Caco-2 (cell line): ENCODE measurements at regions not wholly inside any gene's neighbourhood (a gene's known extent, or its start where the extent isn't known, plus 50 kb on each side); places are given as distances from the start of the nearest gene placed in this dataset.
"Not testable (repeated sequence)": the region's sequence is repeated elsewhere in the genome, so short reads cannot be mapped to it uniquely, and the experiment has no call there.

Experiments
- BruUV-seq: library from RNA; stranded (reverse); fragments of 400-500 nt; replicated peaks from 2 replicates; lab custom pipeline; 2021; lab: Mats Ljungman, UMichigan
- CTCF ChIA-PET: fragments of 300-600 bp; sonication (Branson Sonifier 250); formaldehyde crosslinking; loops from one replicate; lab custom pipeline; 2022; ENCODE audit warnings: antibody characterized with exemption; lab: Charles Lee
- POLR2A ChIA-PET: fragments of 300-600 bp; sonication (Branson Sonifier 250); formaldehyde crosslinking; loops from one replicate; lab custom pipeline; 2022; ENCODE audit warnings: antibody characterized with exemption; lab: Charles Lee
- DNase-seq, 2 experiments: peaks; one replicate each; pipeline versions ENCODE4 v3.0.0 to v3.0.0-alpha.2; 2020 to 2022
- H3K27me3 ChIP-seq: replicated peaks from 2 replicates; pipeline ENCODE4 v1.6.0; 2011; ENCODE audit warnings: low read length; ENCODE audit not compliant: control insufficient read depth, insufficient read depth
- H3K36me3 ChIP-seq: 2 replicates; pipeline ENCODE4 v1.5.1; 2011; ENCODE audit warnings: low read length; ENCODE audit not compliant: control insufficient read depth, insufficient read depth
- H3K4me1 ChIP-seq: fragments of 250-450 bp; sonication (Bioruptor Pico); 2 replicates; pipeline ENCODE4 v1.5.1; 2020; ENCODE audit warnings: mild to moderate bottlenecking
- H3K4me3 ChIP-seq: 2 replicates; pipeline ENCODE4 v1.5.1; 2011; ENCODE audit warnings: low read depth, mild to moderate bottlenecking, control low read depth, low read length
- H3K9me3 ChIP-seq: fragments of 250-450 bp; sonication (Bioruptor Pico); 2 replicates; pipeline ENCODE4 v1.5.1; 2020; ENCODE audit warnings: mild to moderate bottlenecking, moderate library complexity
- H3K27ac Mint-ChIP-seq: one replicate; pipeline ENCODE4 v1.8.0; 2022; ENCODE audit warnings: mixed read lengths; ENCODE audit not compliant: unreplicated experiment
- H3K27me3 Mint-ChIP-seq: one replicate; pipeline ENCODE4 v1.8.0; 2022; ENCODE audit warnings: mixed read lengths; ENCODE audit not compliant: insufficient read depth, unreplicated experiment
- H3K36me3 Mint-ChIP-seq: one replicate; pipeline ENCODE4 v1.8.0; 2022; ENCODE audit warnings: mild to moderate bottlenecking, mixed read lengths; ENCODE audit not compliant: insufficient read depth, unreplicated experiment
- H3K4me1 Mint-ChIP-seq: one replicate; pipeline ENCODE4 v1.8.0; 2022; ENCODE audit warnings: low read depth, mixed read lengths; ENCODE audit not compliant: unreplicated experiment
- H3K4me3 Mint-ChIP-seq: one replicate; pipeline ENCODE4 v1.8.0; 2022; ENCODE audit warnings: mild to moderate bottlenecking, moderate library complexity, mixed read lengths; ENCODE audit not compliant: unreplicated experiment
- H3K9me3 Mint-ChIP-seq: one replicate; pipeline ENCODE4 v1.8.0; 2022; ENCODE audit warnings: mixed read lengths; ENCODE audit not compliant: unreplicated experiment
- intact Hi-C: fragments of 100-400 bp; cut with micrococcal nuclease; formaldehyde crosslinking; loops from one replicate; pipeline ENCODE4 v1.10.0; 2022; ENCODE audit not compliant: unreplicated experiment
- TF ChIP-seq, protein P1 (sequence below), 2 experiments: fragments of 200-600 bp in 1 of 2; IDR thresholded peaks; 1 replicate in 1 of 2; 2 replicates in 1 of 2; pipeline versions ENCODE4 v1.5.1 to v1.8.0; 2011 to 2022; ENCODE audit warnings: antibody characterized with exemption in 1 of 2, control low read depth in 1 of 2, inconsistent platforms in 1 of 2, low read depth in 1 of 2, low read length in 1 of 2, mild to moderate bottlenecking in 1 of 2, moderate library complexity in 1 of 2; ENCODE audit not compliant: insufficient read depth in 1 of 2, severe bottlenecking in 1 of 2, unreplicated experiment in 1 of 2

DNA sequence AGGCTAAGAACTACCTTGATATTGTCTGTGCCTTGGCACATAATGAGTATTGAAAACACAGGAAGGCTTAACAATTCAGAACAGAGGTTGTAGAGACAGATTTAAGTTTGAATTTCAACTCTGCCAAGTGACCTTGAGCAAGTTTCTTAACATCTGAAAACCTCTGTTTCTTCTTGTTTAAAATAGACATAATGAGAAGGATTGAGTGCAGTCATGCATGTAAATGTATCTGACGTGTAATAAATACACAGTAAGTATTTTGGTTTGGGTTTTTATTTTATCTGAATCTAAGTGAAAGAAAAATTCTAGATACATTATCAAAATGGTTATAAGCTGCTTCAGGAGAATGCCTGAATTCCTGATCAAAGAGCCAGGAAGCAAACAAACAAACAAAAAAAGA, 111.9 kb downstream of the ANXA5 start:
- Histone ChIP-seq H3K27me3 (no peaks in the 10 kb centered on the region), H3K4me3 (no peak overlapping the region), H3K9me3 (no peaks in the 10 kb centered on the region), H3K4me1 (no peaks in the 10 kb centered on the region), H3K36me3 (no peaks in the 10 kb centered on the region)
- ChIA-PET CTCF (no interaction called here), POLR2A (no interaction called here)
- BruUV-seq, result no TSS peak
- intact Hi-C loops, result no loop called here
- DNase-seq, result no peak
- H3K27me3 Mint-ChIP-seq, result peaks cover 11% of the 10 kb centered on the region
- TF ChIP-seq, protein P1, sequence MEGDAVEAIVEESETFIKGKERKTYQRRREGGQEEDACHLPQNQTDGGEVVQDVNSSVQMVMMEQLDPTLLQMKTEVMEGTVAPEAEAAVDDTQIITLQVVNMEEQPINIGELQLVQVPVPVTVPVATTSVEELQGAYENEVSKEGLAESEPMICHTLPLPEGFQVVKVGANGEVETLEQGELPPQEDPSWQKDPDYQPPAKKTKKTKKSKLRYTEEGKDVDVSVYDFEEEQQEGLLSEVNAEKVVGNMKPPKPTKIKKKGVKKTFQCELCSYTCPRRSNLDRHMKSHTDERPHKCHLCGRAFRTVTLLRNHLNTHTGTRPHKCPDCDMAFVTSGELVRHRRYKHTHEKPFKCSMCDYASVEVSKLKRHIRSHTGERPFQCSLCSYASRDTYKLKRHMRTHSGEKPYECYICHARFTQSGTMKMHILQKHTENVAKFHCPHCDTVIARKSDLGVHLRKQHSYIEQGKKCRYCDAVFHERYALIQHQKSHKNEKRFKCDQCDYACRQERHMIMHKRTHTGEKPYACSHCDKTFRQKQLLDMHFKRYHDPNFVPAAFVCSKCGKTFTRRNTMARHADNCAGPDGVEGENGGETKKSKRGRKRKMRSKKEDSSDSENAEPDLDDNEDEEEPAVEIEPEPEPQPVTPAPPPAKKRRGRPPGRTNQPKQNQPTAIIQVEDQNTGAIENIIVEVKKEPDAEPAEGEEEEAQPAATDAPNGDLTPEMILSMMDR (IDR thresholded peaks at IDR 0.05; ENCODE audit: insufficient read depth in 1 of 2, low read depth in 1 of 2, low read length in 1 of 2, severe bottlenecking in 1 of 2, unreplicated experiment in 1 of 2), result no peak
- no peak overlapping the region for H3K4me3 Mint-ChIP-seq
- H3K4me1 Mint-ChIP-seq, result no peaks in the 10 kb centered on the region
- no peaks in the 10 kb centered on the region for H3K36me3 Mint-ChIP-seq
- no peaks in the 10 kb centered on the region for H3K9me3 Mint-ChIP-seq
- no peak overlapping the region for H3K27ac Mint-ChIP-seq

DNA sequence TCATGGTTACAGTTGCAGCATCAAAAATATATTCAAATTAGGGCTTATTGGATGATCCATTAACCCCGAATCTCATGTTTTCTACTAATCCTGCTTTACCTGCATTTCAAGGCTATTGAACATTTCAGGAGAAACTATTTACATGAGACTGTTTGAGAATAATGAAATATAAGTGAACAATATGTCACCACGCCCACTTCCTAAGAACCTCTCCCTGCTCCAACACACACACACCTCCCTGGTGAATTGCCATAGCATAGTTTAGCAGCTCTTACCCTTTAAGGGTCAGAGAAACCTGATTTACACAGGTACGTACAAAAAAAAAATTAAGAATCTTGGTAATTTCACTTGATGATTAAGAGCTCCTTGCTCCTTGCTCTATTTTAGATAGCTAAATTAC, 113.4 kb downstream of the ANXA5 start:
- Mint-ChIP-seq H3K4me3 (no peak overlapping the region), H3K4me1 (no peaks in the 10 kb centered on the region), H3K36me3 (no peaks in the 10 kb centered on the region), H3K27ac (no peak overlapping the region), H3K9me3 (no peaks in the 10 kb centered on the region), H3K27me3 (peaks cover 13% of the 10 kb centered on the region)
- Histone ChIP-seq H3K36me3 (no peaks in the 10 kb centered on the region), H3K9me3 (no peaks in the 10 kb centered on the region), H3K4me3 (no peak overlapping the region), H3K4me1 (no peaks in the 10 kb centered on the region), H3K27me3 (no peaks in the 10 kb centered on the region)
- TF ChIP-seq, protein P1 (IDR thresholded peaks at IDR 0.05; ENCODE audit: insufficient read depth in 1 of 2, low read depth in 1 of 2, low read length in 1 of 2, severe bottlenecking in 1 of 2, unreplicated experiment in 1 of 2), result no peak
- no TSS peak for BruUV-seq
- POLR2A ChIA-PET, result no interaction called here
- CTCF ChIA-PET, result no interaction called here
- DNase-seq, result no peak
- intact Hi-C loops, result no loop called here

DNA sequence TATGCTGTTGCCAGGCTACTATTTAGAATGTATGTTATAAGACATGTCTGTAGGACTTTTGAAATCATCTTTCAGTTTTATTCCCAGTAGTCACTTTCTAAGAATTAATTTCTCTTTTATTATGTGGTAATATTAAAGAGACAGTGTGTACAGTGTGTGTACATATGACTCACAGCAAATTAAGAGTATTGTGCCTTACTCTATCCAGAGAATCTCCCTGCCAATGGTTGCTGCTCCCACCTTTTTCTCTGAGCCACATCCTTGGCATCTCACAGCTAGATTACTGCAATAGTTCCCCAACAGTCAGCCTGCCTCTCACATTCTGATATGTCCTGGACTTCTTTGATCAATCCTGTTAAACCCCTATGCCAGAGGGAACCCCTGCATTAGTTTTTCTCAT, 114.5 kb downstream of the ANXA5 start:
- H3K4me3 ChIP-seq, result no peak overlapping the region
- TF ChIP-seq, protein P1 (IDR thresholded peaks at IDR 0.05; ENCODE audit: insufficient read depth in 1 of 2, low read depth in 1 of 2, low read length in 1 of 2, severe bottlenecking in 1 of 2, unreplicated experiment in 1 of 2), result no peak
- no peaks in the 10 kb centered on the region for H3K4me1 ChIP-seq
- Mint-ChIP-seq H3K4me1 (no peaks in the 10 kb centered on the region), H3K4me3 (no peak overlapping the region), H3K36me3 (no peaks in the 10 kb centered on the region), H3K27ac (no peak overlapping the region), H3K27me3 (peaks cover 5% of the 10 kb centered on the region), H3K9me3 (no peaks in the 10 kb centered on the region)
- H3K9me3 ChIP-seq, result no peaks in the 10 kb centered on the region
- intact Hi-C loops, result no loop called here
- BruUV-seq, result no TSS peak
- ChIA-PET POLR2A (no interaction called here), CTCF (no interaction called here)
- no peak for DNase-seq
- H3K27me3 ChIP-seq, result no peaks in the 10 kb centered on the region
- no peaks in the 10 kb centered on the region for H3K36me3 ChIP-seq

DNA sequence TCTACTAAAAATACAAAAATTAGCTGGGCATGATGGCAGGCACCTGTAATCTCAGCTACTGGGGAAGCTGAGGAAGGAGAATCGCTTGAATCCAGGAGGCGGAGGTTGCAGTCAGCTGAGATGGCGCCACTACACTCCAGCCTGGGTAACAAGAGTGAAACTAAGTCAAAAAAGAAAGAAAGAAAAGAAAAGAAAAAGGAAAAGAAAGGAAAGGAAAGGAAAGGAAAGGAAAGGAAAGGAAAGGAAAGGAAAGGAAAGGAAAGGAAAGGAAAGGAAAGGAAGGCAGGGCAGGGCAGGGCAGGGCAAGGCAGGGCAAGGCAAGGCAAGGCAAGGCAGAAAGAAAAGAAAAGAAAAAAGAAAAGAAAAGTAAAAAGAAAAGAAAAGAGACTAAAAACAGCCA, 121.4 kb downstream of the ANXA5 start:
- H3K4me3 Mint-ChIP-seq, DNase-seq, BruUV-seq, POLR2A ChIA-PET, intact Hi-C loops, H3K27me3 ChIP-seq, H3K9me3 Mint-ChIP-seq, H3K27ac Mint-ChIP-seq, H3K36me3 ChIP-seq, H3K4me1 ChIP-seq, CTCF ChIA-PET, H3K27me3 Mint-ChIP-seq, H3K36me3 Mint-ChIP-seq, H3K4me3 ChIP-seq, H3K4me1 Mint-ChIP-seq, H3K9me3 ChIP-seq: not testable (repeated sequence)
